ENCODE measurements at regions not wholly inside any gene's neighbourhood (a gene's known extent, or its start where the extent isn't known, plus 50 kb on each side); places are given as distances from the start of the nearest gene placed in this dataset.
"Not testable (repeated sequence)": the region's sequence is repeated elsewhere in the genome, so short reads cannot be mapped to it uniquely, and the experiment has no call there.

DNA sequence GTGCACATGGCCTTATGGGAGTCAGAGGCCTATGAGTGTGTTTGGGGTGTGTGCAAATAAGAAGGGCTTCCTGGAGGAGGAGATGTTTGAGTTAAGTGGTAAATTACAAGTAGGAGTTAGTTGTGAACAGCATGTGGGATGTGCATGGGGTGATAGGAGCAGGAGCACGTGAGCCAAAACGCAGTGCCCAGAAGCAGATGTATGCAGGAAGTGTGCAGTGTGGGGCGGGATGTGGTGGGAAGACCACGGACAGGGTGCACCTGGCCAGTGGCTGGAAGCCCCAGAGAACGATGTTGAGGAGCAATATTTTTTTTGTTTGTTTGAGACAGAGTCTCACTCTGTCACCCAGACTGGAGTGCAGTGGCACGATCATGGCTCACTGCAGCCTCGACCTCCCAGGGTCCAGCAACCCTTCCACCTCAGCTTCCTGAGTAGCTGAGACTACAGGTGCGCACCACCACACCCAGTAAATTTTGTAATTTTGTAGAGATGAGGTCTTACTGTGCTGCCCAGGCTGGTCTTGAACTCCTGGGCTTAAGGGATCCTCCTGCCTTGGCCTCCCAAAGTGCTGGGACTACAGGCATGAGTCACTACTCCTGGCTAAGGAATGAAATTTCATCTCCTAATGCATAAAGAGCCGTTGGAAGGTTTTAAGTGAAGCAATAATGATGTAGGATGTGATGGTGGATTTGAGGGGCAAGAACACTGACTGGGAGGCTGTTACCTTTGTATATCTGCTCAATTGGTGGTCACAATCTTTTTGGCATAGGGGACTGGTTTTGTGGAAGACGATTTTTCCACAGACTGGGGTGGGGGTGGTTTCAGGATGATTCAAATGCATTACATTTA lies 78.4 kb downstream of the LYZL2 start:
- ATAC-seq = no peak
- 91 to 94% methylated on average over 8 to 9 of the region's 10 CpGs for WGBS, 2 donors (ENCODE audit: low coverage in 1 of 2)
- Histone ChIP-seq H3K27me3 (no peaks in the 10 kb centered on the region), H3K9me3 (no peaks in the 10 kb centered on the region), H3K4me3 (no peak overlapping the region), H3K36me3 (no peaks in the 10 kb centered on the region), H3K27ac (no peak overlapping the region), H3K4me1 (peaks cover 0 to 10% (median 3%) of the 10 kb centered on the region in 3 donors)
- TF ChIP-seq POLR2A (IDR thresholded peaks at IDR 0.05) (no peak), POLR2AphosphoS5 (IDR thresholded peaks at IDR 0.05) (no peak), EP300 (IDR thresholded peaks at IDR 0.05) (no peak)
- TF ChIP-seq, protein P1, sequence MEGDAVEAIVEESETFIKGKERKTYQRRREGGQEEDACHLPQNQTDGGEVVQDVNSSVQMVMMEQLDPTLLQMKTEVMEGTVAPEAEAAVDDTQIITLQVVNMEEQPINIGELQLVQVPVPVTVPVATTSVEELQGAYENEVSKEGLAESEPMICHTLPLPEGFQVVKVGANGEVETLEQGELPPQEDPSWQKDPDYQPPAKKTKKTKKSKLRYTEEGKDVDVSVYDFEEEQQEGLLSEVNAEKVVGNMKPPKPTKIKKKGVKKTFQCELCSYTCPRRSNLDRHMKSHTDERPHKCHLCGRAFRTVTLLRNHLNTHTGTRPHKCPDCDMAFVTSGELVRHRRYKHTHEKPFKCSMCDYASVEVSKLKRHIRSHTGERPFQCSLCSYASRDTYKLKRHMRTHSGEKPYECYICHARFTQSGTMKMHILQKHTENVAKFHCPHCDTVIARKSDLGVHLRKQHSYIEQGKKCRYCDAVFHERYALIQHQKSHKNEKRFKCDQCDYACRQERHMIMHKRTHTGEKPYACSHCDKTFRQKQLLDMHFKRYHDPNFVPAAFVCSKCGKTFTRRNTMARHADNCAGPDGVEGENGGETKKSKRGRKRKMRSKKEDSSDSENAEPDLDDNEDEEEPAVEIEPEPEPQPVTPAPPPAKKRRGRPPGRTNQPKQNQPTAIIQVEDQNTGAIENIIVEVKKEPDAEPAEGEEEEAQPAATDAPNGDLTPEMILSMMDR (IDR thresholded peaks at IDR 0.05) = no peak

DNA sequence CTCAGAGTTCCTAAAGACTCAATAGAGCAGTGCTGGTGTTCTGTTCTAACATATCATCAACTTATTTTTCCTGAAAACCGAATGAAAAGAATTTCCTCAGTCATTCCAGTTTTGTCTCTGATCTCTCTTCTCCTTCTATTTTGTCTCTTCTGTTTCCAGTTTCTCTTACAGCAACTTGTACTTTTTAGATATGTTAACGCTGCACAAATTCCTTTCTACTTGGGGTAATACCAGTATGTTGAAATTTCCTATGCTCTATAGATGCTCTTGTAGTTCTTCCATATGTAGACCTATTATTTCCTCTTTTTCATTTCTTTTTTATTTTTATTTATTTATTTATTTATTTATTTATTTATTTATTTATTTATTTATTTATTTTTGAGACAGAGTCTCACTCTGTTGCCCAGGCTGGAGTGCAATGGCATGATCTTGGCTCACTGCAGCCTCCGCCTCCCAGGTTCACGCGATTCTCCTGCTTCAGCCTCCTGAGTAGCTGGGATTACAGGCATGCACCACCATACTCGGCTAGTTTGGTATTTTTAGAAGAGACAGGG lies 80.3 kb downstream of the LYZL2 start:
- H3K4me1 ChIP-seq, H3K27ac ChIP-seq, ATAC-seq, H3K9me3 ChIP-seq, H3K27me3 ChIP-seq, H3K36me3 ChIP-seq, H3K4me3 ChIP-seq: not testable (repeated sequence)
- WGBS, 2 donors (ENCODE audit: low coverage in 1 of 2) = 86 to 92% methylated on average over 2 to 3 of the region's 6 CpGs

DNA sequence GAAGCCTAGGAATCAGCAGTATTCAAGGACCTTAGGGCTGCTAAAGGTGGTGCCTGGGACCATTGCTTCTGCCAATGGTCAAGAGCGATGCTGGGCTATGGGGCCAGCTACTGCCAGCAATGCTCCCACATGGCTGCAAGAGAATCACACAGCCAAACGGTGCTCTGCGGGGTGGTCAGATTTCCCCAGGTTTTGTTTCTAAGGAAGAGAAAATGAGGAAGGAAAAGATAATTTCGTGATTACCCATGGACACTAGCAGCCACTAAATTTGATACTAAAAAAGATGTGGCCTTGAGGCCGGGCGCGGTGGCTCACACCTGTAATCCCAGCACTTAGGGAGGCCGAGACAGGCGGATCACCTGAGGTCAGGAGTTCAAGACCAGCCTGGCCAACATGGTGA lies 83.0 kb downstream of the LYZL2 start:
- 87% methylated on average over 5 of the region's 9 CpGs; no CpG with 5 or more reads in 1 of the 2 donors for WGBS, 2 donors (ENCODE audit: low coverage in 1 of 2)

DNA sequence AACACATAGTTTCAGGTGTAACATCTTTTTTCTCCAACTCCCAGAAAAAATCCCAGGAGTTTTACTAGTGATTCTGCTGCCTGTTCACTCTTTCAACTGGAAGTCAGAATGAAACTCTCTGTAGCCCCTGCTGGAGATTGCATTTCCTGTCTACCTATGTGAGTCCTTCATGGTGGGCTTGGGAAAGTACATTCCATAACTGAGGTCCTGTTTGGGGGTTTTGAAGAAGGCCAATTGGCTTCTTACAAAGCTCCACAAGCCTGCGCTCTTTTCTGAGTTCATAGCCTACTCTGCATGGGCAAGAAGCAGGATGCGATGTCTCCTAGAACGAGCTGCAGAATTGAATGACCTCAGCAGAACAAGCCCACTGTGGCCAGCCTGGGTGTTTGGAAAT lies 86.7 kb downstream of the LYZL2 start:
- TF ChIP-seq POLR2AphosphoS5 (IDR thresholded peaks at IDR 0.05) (no peak), POLR2A (IDR thresholded peaks at IDR 0.05) (no peak), EP300 (IDR thresholded peaks at IDR 0.05) (no peak)
- TF ChIP-seq, protein P1 (IDR thresholded peaks at IDR 0.05) = no peak
- no peak overlapping the region for H3K4me3 ChIP-seq
- no peak for ATAC-seq
- H3K9me3 ChIP-seq = no peaks in the 10 kb centered on the region
- H3K27ac ChIP-seq = no peak overlapping the region
- 93 to 100% methylated on average over 3 of the region's 3 CpGs for WGBS, 2 donors (ENCODE audit: low coverage in 1 of 2)
- no peaks in the 10 kb centered on the region for H3K4me1 ChIP-seq
- H3K27me3 ChIP-seq = no peaks in the 10 kb centered on the region
- H3K36me3 ChIP-seq = no peaks in the 10 kb centered on the region

More for the DNA sequence above, 83.0 kb downstream of the LYZL2 start:
- Histone ChIP-seq H3K27me3 (no peaks in the 10 kb centered on the region), H3K36me3 (no peaks in the 10 kb centered on the region), H3K4me3 (no peak overlapping the region), H3K27ac (no peak overlapping the region), H3K9me3 (no peaks in the 10 kb centered on the region), H3K4me1 (no peaks in the 10 kb centered on the region)
- ATAC-seq = no peak
- TF ChIP-seq EP300 (IDR thresholded peaks at IDR 0.05) = no peak
- no peak for TF ChIP-seq POLR2A (IDR thresholded peaks at IDR 0.05)
- TF ChIP-seq, protein P1 (IDR thresholded peaks at IDR 0.05) = no peak
- TF ChIP-seq POLR2AphosphoS5 (IDR thresholded peaks at IDR 0.05) = no peak

DNA sequence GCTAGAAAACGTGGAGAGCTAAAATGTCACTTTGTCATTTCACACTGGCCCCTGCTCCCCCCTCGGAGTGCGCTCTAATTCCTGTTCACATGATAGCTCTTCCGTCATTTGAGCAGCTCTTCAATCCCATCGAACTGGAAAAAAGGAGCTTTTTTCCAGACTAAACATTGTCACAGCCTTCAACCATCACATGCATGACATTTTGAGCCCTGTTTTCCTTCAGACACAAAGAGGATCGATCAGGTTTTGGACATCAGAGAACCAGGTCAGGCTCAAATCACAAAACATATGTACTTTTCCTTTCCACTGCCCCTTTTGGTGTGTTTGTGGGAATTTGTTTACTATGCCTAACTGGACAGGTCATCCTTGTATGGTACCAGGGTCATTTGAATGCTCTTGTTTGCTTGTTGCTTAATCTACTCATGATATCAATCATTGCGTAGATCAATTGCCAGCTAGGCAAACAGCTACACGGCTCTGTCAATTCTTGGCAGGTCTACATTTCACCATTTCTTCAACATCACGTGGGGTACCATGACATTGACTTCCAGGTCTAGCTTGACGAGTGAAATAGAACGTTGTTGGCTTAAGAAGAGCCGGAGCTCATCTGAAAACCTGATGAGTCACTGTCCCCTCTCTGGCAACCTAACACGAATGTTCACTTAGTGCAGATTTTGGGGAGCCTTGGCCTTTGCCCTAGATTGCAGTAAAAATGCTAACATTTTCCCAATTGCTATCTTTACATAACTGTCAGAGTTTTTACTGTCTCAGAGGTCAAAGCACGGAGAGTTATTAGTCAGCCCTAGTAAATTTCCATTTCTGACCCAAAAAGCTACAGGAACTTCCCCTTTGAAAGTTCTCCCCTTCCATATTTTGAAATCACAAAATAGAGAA lies 87.3 kb downstream of the LYZL2 start:
- Histone ChIP-seq H3K27me3 (no peaks in the 10 kb centered on the region), H3K9me3 (no peaks in the 10 kb centered on the region), H3K4me3 (no peak overlapping the region), H3K36me3 (no peaks in the 10 kb centered on the region), H3K4me1 (no peaks in the 10 kb centered on the region), H3K27ac (peak overlapping the region in 1 of 4 donors; percentile 17)
- WGBS, 2 donors (ENCODE audit: low coverage in 1 of 2) = 55 to 61% methylated on average over 10 to 13 of the region's 14 CpGs
- TF ChIP-seq POLR2A (IDR thresholded peaks at IDR 0.05) (no peak), EP300 (IDR thresholded peaks at IDR 0.05) (no peak), POLR2AphosphoS5 (IDR thresholded peaks at IDR 0.05) (no peak)
- TF ChIP-seq, protein P1 (IDR thresholded peaks at IDR 0.05) = no peak
- ATAC-seq = peak; percentile 66
